BE2C (cell line): ENCODE measurements at regions not wholly inside any gene's neighbourhood (a gene's known extent, or its start where the extent isn't known, plus 50 kb on each side); places are given as distances from the start of the nearest gene placed in this dataset.

Experiments used
- DNase-seq: peaks from one replicate; pipeline ENCODE4 v3.0.0-alpha.2; 2020
- H3K27me3 ChIP-seq: fragments of 250-450 bp; sonication (Bioruptor Pico); 2 replicates; pipeline ENCODE4 v1.5.1; 2020; ENCODE audit warnings: mild to moderate bottlenecking
- H3K36me3 ChIP-seq: fragments of 250-450 bp; sonication (Bioruptor Pico); 2 replicates; pipeline ENCODE4 v1.5.1; 2020; ENCODE audit warnings: mild to moderate bottlenecking
- H3K4me1 ChIP-seq: fragments of 250-450 bp; sonication (Bioruptor Pico); 2 replicates; pipeline ENCODE4 v1.5.1; 2020
- H3K4me3 ChIP-seq: 2 replicates; pipeline ENCODE4 v1.5.1; 2011; ENCODE audit warnings: low read depth, low read length
- H3K9me3 ChIP-seq: fragments of 250-450 bp; sonication (Bioruptor Pico); 2 replicates; pipeline ENCODE4 v1.5.1; 2020
- TF ChIP-seq, protein P1 (sequence below): IDR thresholded peaks from 2 replicates; pipeline ENCODE4 v1.5.1; 2012; ENCODE audit warnings: mild to moderate bottlenecking, low read depth, low read length

DNA sequence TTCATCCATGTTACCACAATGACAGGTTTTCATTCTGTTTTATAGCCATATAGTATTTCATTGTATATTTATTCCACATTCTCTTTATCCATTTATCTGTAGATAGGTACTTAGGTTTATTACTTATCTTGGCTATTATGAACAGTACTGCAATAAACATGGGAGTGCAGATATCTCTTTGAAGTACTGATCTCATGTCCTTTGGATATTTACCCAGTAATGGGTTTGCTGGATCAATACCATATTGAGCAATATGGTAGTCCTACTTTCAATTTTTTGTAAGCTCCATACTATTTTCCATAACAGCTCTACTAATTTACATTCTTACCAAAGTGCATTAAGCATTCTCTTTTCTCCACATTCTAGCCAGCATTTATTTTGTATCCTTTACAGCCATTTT, 235.8 kb upstream of the ALG10 start:
- TF ChIP-seq, protein P1, sequence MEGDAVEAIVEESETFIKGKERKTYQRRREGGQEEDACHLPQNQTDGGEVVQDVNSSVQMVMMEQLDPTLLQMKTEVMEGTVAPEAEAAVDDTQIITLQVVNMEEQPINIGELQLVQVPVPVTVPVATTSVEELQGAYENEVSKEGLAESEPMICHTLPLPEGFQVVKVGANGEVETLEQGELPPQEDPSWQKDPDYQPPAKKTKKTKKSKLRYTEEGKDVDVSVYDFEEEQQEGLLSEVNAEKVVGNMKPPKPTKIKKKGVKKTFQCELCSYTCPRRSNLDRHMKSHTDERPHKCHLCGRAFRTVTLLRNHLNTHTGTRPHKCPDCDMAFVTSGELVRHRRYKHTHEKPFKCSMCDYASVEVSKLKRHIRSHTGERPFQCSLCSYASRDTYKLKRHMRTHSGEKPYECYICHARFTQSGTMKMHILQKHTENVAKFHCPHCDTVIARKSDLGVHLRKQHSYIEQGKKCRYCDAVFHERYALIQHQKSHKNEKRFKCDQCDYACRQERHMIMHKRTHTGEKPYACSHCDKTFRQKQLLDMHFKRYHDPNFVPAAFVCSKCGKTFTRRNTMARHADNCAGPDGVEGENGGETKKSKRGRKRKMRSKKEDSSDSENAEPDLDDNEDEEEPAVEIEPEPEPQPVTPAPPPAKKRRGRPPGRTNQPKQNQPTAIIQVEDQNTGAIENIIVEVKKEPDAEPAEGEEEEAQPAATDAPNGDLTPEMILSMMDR = no peak

DNA sequence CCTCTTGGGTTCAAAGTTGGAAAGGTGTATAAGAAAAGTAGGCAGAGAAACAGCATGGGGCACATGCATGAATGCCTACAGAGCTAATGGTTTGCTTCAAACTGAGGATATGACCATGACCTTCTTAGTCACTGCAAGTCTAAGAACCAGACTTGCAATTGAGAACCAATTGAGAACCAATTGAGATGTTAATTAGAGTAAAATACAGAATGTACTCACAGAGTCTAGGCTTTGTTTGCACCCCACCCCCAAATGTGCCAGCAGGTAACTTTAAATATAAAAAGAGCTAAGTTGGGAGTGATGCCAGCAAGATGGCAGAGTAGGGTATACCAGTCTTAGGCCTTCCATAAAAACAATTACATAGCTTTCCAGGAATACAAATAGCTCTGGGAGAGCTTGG, 227.3 kb upstream of the ALG10 start:
- Histone ChIP-seq H3K4me1 (no peaks in the 10 kb centered on the region), H3K9me3 (no peaks in the 10 kb centered on the region), H3K27me3 (no peaks in the 10 kb centered on the region), H3K36me3 (no peaks in the 10 kb centered on the region), H3K4me3 (no peak overlapping the region)
- TF ChIP-seq, protein P1 = no peak
- DNase-seq = no peak

More for the DNA sequence above, 235.8 kb upstream of the ALG10 start:
- no peaks in the 10 kb centered on the region for H3K36me3 ChIP-seq
- no peaks in the 10 kb centered on the region for H3K4me1 ChIP-seq
- no peak for DNase-seq
- H3K27me3 ChIP-seq = no peaks in the 10 kb centered on the region
- no peak overlapping the region for H3K4me3 ChIP-seq
- no peaks in the 10 kb centered on the region for H3K9me3 ChIP-seq

DNA sequence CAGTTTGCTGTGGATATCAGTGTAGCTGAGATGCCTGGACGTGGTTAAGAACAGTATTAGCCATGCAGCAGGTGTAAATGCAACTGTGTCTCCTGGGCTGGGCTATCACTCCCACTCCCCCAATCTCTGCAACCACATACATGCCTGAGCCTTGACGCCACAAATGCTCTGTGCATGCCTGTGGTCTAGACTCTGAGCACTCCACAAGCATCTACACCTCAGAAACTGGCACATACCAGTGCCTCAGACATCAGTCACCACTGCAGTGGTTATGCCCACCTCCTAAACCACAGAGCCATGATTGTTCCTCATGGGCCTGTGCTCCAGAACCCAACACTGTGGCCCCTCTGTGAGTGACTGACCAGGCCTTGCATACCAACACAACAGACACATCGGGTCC, 226.8 kb upstream of the ALG10 start:
- Histone ChIP-seq H3K4me3 (no peak overlapping the region), H3K4me1 (no peaks in the 10 kb centered on the region), H3K36me3 (no peaks in the 10 kb centered on the region), H3K9me3 (no peaks in the 10 kb centered on the region), H3K27me3 (no peaks in the 10 kb centered on the region)
- TF ChIP-seq, protein P1 = no peak
- no peak for DNase-seq

DNA sequence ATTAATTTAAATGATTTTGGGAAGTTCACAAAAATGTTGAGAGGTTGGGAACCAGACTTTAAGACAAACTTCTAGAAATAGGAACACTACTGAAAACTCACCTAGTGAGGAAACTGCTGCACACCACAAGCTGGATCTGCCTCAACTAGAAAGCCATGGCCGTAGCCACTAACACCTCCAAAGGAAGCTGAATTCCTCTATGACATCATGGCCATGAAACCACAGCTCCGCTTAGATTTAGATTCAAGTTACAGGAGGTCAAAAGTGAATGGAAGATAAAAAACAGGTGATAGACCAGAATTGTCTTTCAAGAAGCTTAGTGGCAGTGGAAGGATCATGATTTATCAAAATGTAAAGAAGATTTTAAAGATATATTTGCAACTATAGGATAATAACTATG, 208.8 kb upstream of the ALG10 start:
- no peaks in the 10 kb centered on the region for H3K36me3 ChIP-seq
- H3K4me1 ChIP-seq = no peaks in the 10 kb centered on the region
- no peaks in the 10 kb centered on the region for H3K9me3 ChIP-seq
- no peaks in the 10 kb centered on the region for H3K27me3 ChIP-seq
- DNase-seq = no peak
- TF ChIP-seq, protein P1 = no peak
- no peak overlapping the region for H3K4me3 ChIP-seq

DNA sequence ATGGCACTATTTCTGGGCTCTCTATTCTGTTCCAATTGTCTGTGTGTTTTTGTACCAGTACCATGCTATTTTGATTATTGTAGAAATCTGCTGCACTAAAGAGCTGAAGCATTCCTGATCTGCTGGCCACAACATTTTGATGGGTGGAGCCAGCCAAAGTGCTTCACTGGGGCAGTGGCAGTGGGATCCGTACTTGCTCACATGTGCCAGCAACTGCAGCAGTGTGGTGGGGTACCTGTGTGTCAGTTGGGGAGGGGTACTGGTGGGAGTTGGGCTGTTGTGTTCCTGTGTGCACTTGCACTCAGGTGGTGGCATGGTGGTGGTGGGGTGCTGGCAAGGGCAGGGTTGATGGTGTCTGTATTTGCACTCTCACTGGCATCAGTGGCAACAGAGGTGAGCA, 204.6 kb upstream of the ALG10 start:
- H3K27me3 ChIP-seq = no peaks in the 10 kb centered on the region
- H3K4me3 ChIP-seq = no peak overlapping the region
- no peaks in the 10 kb centered on the region for H3K9me3 ChIP-seq
- no peaks in the 10 kb centered on the region for H3K36me3 ChIP-seq
- TF ChIP-seq, protein P1 = no peak
- H3K4me1 ChIP-seq = no peaks in the 10 kb centered on the region
- DNase-seq = no peak

DNA sequence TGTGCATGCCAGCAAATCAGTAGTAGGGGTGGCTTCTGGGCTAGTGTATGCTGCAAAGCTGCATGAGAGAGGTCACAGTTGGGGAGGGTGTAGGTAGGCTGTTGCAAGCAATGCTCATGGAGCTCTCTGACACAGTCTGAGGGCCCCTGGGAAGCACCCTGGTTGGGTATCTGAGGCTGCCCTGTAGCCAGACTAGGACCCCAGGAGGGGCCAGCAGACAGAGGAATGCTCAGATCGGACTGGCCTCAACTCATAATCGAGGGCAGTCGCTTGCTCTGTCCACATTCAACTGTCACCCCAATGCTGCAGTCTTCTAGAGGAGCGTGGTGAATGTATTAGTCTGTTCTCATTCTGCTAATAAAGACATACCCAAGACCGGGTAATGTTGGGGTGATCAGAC, 204.0 kb upstream of the ALG10 start:
- no peaks in the 10 kb centered on the region for H3K36me3 ChIP-seq
- no peaks in the 10 kb centered on the region for H3K9me3 ChIP-seq
- H3K4me3 ChIP-seq = no peak overlapping the region
- H3K27me3 ChIP-seq = no peaks in the 10 kb centered on the region
- TF ChIP-seq, protein P1 = no peak
- H3K4me1 ChIP-seq = no peaks in the 10 kb centered on the region
- DNase-seq = no peak
